Stimulated activated CD4-positive, alpha-beta T cell treated with anti-CD3 and anti-CD28 coated beads, Interleukin-15, amount 100 ng/mL, for 24 hours (primary cell): ENCODE measurements at regions not wholly inside any gene's neighbourhood (a gene's known extent, or its start where the extent isn't known, plus 50 kb on each side); places are given as distances from the start of the nearest gene placed in this dataset.
A peak's percentile ranks its signal among the peaks of the same experiment; 100 is the strongest.

Source experiments
- DNase-seq: peaks from one replicate; pipeline ENCODE4 v3.0.0-alpha.2; 2020

DNA sequence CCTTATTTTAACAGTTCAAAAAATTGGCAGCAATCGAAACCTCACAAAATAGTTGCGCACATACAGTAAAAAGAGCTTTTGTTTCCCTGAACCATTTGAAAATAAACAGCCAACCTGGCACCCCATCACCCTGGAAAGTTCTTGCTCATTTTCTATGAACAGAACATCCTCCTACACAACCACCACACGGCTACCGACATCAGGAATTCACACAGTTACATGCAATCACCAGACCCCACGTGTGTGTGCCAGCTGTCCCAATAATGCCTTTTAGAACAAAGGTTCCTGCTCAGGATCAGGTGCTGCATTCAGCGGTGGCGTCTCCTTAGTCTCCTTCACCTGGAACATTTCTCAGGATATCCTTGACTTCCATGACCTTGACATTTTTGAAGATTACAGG lies 186.5 kb downstream of the KLF13 start:
- DNase-seq = no peak

DNA sequence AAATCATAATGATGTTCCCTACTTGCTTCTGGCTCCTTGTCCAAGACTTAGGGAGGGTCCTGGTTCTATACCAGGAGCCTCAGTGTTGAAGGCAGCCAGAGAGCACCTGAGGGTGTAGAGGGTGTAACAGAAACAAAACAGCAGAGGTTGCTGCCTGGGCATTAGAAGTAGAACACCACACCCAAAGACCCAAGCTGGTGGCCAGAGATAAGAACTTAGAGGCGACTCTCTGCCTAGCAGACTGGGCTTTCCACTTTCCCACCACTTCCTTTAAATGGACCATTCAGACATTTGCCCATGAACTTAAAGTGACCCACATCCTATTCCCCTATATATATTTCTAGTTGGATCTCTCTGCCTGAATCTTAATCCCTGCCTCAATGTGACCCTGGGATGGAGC lies 189.8 kb downstream of the KLF13 start:
- DNase-seq = no peak

DNA sequence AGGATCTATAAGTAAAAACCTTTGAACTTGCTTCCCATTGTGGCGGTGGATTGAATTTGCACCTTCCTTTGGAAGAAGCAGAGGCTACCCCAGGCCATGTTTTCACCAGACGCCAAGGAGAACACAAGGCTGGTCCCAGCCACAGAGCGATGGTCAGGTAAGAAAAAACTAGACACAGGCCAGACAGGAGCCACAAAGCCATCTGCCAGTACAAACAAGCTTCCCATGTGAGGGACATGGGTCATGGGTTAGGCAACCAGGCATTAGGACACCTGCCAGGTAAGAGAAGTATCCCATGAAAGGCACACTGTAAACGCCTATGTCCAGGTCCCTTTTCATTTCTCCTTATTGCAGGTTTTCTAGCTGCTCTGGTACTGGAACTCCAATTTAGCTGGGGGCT lies 190.2 kb downstream of the KLF13 start:
- no peak for DNase-seq

DNA sequence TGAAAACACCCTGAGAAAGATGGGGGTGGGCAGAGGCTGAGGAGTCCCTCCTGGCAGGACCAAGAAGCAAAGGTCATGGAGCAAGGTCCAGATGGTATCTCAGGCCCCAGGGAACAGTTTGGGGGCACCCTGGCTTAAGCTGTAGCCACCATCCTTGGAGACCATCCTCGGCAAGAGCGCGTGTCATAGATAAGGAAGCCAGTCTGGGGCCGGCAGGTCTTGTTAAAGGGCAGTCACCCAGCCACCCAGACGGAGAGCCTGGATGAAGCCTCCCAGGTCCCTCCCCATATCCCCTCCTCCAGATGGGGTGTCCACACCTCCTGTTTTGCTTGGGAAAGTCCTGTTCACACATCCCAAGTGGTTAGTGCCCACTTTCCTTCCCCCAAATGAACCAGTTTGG lies 191.1 kb downstream of the KLF13 start:
- DNase-seq = no peak

DNA sequence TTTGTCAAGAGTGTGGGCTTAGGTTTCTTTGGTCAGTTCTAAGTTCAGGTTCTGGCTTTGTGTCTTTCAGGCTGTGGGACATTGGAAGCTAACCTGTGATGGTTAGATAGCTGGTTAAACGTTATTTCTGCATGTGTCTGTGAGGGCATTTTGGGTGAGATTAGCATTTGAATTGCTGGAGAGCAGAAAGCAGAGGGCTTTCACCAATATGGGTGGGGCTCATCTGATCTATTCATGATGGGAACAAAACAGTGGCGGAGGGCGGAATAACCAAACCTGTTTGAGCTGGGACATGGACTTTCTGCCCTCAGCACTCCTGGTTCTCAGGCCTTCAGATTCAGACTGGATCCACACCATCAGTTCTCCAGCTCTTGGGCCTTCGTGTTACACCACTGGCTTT lies 195.4 kb downstream of the KLF13 start:
- no peak for DNase-seq

DNA sequence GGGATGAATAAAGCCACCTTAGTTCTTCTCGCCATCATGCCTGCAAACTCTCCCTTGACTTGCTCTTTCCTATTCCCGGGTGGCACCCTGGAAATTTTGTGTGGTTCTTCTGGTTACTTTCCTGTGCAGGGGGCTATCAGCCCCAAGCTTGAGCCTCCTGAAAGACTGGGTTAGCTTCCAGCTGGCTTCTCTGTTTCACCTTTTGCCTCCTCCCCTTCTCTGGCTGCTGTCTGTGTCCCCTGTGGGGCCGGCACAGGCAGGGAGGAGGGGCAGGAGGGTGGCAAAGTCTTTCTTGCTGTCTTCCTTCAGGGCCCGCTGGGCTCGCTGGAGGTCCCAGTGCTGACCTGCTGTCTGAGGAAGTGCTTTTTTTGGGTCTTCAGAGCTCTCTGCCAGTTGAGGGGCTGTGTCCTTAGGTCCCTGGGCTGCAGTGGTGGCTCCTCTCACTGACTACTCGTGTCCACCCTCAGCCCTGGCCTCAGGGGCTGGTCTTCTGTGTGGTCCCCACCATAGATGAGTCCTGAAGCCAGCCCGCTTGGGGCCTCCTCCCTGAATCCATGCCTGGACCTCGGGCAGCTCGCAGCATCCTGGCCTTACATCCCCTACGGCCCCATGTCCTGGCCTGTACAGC lies 196.5 kb downstream of the KLF13 start:
- no peak for DNase-seq

DNA sequence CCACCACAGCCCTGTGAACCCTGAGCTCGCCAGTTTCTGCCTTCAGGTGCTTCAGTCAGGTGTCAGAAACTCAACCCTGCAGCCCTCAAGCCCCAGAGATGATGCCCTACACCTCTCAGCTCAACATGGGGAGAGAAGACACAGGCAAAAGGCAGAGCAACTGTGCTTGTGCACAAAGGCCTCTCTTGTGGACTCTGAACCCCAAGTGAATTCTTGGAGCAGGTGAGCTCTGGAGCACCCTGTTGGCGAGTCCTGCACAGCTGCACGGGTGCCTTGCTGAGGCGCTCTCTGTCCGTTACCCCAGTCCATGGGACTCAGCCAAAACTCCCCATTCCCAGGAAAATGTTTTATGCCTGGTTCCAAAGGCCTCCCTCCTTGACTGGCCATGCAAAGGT lies 197.0 kb downstream of the KLF13 start:
- DNase-seq = no peak

DNA sequence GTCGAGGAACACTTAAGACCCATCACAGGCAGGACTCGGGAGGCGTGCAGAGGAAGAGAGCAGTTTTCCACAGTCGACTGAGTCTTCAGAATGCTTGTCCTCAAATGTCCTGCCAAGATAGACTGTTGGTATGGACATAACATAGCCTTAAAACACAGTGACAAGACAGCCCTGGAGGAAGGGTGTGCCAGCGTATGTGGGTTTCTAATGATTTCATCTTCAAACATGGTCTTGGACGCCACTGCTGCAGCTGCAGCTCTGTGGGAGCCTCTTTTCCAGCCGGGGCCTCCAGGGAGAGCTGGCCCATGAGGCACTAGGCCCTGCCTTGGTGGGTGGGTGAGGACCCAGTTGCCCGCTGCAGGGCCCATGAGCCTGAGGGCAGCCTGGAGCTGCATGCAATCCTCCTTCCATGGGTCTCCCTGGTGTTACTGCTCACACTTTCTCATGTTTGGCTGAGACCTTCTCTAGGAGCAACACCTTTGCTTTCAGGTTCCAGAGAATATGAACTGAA lies 198.6 kb downstream of the KLF13 start:
- DNase-seq = no peak

DNA sequence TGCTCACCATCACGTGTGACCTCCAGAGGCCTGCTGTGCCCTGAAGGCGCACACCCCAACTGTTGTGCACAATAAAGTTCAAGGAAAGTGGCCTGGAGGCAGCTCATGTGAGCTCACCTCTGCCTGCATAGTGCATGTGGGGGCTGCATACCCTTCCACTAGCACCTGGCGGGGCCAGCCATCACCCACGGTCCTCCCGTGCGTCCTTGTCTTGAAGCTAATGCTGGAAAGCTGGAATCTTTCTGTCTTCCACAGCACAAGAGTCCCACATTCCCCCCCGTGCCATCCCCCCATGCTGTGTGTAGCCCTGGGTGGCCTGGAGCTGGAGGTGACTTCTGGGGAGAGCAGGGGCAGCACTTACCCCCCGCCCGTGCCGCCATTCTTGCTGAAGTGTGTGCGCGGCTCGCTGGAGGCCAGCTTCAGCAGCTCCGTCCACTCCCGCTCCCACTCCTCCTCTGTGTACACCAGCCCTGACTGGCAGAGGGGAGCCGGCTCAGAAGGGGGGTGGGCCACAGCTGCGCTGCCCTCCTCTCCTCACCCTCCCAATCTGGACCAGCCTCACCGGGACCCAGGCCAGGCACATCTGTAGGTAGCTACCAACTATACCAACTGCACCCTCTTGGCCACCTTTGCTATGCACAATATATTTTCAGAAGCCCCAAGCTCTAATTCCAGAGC lies 199.5 kb downstream of the KLF13 start:
- no peak for DNase-seq

DNA sequence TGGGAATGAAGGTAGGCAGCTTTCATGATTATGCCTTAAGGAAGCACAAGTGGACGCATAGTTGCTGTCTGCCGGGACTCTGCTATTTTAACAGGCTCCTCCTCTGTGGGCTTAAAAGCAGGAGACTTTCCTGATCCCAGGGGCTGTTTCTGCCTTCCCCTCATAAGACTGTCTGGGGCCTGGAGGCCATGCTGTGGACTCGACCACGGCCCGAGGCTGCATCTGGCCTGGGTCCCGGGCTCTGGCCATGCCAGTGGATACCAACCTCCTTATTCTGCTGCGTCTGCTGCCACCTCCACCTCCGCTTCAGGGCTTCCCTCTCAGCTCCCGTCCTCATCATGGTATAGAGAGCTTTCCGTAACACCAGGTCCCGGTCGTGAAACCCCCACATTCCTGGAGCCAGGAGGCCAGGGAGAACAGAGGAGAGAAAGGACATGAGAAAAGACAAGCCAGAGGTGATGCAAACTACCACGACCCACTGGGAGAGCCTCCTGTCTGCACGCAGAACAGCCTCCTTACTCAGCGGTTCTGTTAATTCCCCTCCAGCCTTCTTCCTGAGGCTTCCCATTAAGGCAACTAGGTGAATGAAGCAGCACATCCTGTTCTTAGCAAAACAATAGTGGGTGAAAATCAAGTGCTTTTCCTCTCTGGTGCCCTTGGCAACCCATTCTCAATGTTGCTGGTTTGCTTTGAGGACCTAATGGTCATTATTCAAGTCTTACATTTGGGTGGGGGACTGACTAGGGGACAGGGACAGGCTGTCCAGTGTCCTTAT lies 200.5 kb downstream of the KLF13 start:
- no peak for DNase-seq

DNA sequence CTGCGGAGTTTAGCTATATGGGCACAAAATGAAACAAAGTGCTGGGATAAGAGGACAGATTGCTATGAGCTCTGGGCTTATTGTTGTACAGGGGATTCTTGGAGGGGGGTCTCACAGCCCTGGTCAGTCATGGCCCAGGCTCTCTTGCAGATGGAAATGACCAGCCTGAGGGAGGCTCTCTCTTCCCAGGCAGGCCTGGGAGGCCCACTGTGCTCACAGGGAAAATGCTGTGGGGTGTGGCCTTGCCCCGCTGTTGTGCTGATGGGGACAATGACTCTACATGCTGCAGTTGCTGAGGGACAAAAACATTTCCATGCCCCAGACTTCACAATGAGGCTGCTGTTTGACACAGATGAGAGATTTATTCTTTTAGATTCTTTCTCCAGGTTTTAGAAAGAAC lies 202.2 kb downstream of the KLF13 start:
- DNase-seq = no peak

DNA sequence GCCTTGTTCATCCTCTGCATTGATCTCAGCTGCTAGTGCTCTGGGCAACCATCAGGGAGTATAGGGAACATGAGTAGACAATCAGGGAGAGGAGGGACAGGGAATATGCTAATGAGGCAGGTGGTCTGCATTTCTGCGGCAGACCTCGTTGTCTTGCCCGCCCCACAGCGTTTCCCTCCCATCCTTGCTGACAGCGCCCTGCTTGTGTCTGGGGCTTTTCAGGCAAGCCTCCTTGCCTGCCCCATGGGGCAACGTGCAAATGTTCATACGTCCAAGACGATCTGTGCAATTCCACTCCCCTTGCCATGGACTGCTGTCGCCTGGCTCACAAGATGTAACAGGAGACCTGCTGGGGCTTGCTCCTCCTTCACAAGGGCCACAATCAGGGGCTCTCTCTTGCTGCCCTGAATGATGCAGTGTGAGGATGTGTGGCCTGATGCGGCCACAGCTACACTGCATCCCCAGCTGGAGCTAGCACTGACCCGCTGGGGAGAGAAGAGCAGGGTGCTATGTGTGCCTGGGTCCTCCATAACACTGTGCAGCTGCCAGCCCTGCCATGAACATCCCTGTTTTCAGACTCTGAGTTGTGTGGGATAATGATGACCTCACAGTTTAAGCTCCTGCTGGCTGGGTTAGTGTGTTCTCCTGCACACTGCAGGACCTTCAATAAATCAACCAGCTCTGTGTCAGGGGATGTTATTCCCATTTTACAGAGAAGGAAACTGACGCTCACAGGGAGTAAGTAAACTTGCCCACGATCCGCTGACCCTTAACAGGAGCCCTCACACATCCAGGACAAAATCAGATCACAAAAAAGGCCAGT lies 211.3 kb downstream of the KLF13 start:
- no peak for DNase-seq

DNA sequence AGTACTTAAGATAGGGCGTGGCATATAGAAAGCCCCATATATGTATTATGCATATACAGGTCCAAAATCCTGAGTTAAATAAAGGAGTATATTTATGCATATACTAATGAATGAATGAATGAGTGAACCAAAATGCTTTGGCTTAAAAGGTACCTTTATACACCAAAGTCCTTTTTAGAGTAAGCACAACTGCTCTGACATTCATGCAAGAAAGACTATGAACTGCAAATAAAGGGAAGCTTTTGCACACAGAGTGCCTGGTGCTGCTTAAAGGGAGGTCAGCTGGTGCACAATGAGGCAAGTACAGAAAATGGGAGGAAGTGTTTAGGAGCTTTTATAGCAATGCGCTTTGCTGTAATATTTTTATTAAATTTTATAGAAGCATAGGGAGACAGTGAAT lies 214.0 kb downstream of the KLF13 start:
- no peak for DNase-seq

DNA sequence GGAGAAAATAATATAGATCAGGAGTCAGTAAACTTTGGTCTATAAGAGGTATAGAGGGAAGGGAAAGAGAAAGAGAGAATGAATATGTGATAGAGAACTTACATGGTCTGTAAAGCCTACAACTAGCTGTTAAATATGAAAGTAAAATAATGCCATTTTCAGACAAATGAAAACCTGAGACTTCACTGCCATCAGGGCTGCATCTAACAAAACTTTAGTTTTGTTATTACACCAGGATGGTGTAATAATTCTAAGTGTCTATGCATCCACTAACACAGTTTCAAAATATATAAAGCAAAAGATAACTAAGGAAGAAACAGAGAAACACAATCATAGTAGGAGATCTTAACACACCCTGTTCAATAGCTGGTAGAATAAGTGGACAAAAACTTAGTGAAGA lies 217.7 kb downstream of the KLF13 start:
- no peak for DNase-seq

DNA sequence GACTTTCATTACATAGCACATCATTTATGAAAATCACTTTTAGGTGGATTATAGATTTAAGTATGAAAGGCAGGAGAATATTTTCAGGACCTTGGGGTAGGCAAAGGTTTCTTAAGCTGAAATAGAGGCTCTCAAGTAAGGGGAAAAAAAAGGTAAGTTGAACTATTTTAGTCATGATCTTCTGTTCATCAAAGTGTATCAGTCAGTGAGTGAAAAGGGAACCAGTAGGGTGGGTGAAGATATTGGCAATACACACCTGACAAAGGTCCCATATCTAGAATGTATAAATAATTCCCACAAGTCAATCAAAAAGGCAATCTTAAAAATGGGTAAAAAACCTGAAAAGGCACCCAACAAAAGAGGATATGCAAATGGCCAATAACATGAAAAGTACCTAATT lies 218.6 kb downstream of the KLF13 start:
- no peak for DNase-seq

DNA sequence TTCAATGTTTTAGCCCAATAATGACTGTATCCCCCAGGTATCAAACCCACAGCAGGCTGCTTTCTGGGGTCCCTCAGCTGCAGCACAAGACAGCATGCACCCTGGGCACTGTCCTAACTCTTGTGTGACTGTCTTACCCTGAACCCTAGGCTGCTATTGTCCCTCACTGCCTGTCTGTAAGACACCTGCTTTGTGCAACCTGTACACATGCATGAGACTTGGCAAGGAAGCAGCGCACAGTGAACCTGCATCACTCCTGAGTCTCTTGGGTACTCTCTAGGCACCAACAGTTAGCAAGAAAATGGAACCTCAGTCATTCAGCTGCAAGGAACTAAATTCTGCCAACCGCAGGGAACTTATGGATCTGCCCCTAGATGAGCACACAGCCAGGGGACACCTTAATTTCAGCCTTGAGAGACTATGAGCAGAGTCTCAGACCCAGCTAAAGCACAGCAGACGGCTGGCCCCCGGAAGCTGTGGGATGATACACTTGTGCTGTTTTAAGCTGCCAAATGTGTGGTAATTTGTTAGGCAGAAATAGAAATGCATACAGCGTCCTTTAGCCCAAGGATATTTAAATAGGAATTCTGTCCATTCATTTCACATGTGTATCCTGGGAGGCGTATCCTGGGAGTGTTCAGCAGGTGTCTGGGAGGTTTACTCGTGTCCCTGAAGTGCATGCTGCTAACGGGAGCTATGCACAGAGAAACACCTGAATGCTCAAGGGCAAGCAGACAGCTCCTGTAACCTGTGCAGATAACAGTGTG lies 223.8 kb downstream of the KLF13 start:
- no peak for DNase-seq

DNA sequence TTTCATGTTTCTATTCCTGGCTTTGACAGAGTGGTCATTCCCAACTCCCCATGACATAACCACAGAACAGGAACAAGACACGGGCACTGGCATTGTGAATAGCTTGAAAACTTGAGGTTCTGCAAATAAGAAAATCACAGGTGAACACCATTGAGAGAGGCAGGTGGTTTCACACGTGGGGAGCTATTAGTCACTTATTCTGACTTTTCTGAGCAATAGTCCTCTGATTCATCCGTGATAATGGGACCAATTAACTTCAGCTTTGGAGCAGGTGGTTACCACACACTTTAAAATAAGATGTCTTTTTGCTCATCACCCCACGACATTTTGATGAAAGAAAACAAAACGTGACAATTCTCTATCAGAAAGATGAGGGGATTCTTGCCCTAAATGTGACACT lies 224.7 kb downstream of the KLF13 start:
- DNase-seq = peak; percentile 21

DNA sequence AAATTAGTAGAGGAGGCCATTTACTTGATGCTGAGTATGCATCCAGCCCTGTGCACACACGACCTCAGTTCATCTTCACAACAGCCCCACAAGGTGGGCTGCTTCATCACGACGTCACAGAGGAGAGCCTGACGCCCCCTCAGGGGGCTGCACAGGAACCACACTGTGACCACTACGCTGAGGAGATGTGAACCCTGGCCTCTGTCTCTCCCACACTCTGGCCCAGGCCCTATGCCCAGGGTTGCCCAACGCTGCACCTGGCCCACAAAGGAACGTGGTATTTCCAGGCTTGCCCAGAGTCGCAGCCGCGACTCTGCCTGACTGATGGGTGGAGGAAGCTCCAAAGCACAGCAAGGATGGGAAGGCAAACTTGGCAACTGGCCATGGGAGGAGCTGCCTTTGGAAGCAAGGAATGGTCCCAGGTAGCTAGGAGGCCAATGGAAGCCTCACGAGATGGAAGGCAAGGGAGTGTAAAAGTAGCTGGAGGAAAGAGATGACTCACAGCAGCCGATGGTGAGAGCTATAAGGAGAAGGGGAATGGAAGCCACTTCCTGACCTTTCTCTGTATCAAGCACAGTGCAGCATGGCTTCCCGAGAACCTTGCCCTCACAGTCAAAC lies 226.0 kb downstream of the KLF13 start:
- no peak for DNase-seq

DNA sequence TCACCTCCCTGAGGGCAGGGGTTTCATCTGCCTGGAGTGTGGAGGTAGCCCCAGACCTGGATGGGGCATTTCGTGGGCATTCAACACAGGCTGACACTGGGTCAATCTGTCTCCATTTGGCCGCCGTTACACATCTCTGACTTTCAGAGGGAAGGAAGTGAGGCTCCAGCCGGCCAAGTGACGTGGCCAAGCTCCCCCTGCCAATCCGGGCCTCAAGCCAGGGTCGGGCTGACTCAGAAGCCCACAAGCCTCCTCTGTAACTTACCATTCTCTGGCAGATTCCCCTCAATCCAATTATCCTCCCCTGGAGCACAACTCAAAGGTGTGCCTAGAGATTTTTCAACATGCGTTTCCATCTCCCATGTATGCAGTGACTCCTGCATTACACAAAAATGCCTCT lies 227.6 kb downstream of the KLF13 start:
- no peak for DNase-seq

DNA sequence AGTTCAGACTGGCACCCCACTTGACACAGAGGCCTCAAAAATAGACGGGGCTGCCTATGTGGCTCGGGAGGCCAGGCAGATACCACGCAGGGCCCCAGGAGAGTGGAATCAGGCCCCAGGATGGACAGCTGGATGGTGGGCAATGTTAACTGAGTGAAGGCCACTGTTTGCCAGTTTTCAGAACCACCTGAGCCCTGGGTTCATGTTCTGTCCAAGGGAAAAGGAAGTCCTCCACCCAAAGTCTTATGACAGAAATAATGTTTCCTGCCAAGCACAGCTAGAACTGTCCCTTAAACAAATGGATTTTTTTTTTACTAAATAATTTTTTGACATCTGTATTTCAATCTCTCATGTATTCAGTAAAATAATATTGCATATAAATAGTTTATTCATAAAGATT lies 228.4 kb downstream of the KLF13 start:
- DNase-seq = no peak

DNA sequence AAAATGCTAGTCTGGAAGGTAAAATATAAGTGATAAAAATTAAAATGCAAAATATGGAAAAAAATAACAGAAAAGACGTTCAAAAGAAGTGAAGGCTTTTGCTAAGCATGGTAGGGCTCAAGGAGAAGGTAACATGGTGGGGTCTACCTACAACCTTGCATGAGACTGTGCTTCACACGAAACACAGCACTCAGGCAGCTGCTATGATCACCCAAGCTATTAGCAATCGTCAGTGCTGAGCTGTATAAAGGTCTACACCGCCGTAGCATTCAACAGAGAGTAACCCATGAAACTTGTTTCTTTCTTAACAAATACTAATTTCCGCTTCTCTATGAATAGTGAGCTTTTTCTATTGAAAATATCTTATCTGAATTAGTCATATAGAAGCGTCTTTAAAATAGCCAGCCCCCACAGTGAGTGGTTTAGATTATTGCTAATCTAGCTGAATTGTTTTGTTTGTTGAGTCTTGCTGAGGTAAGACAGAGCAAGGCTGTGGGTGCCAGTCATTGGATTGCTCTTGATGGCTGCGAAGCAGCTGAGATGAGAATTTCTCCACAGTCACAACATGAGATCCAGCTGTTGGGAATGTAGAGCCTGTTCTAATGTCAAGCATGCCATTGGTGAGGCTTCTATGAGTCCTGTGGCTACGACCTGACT lies 230.0 kb downstream of the KLF13 start:
- no peak for DNase-seq
